K562 (cell line): ENCODE measurements at regions not wholly inside any gene's neighbourhood (a gene's known extent, or its start where the extent isn't known, plus 50 kb on each side); places are given as distances from the start of the nearest gene placed in this dataset.

Experiments
- ATAC-seq: fragments of 200-7000 bp; cut with Tn5 transposase; 3 replicates; pipeline ENCODE4 v1.9.1; 2020; ENCODE audit warnings: moderate library complexity
- BruUV-seq: library from RNA; stranded (reverse); fragments of 400-500 nt; replicated peaks from 2 replicates; lab custom pipeline; 2021; lab: Mats Ljungman, UMichigan
- CTCF ChIA-PET: fragments of 300-600 bp; formaldehyde crosslinking; extraction: SDS; loops from one replicate; lab custom pipeline; 2021; ENCODE audit warnings: low intra/inter-chr PET ratio; lab: Yijun Ruan, JAX
- POLR2A ChIA-PET: fragments of 300-600, 350-650 bp; sonication (Branson Sonifier 250); formaldehyde crosslinking; extraction: SDS; loops from one replicate; lab custom pipeline; 2021; ENCODE audit warnings: antibody characterized with exemption, inconsistent platforms; lab: Yijun Ruan, JAX
- DNase-seq, 4 experiments: peaks; one replicate each; pipeline versions ENCODE4 v3.0.0 to v3.0.0-alpha.2; 2011 to 2018; ENCODE audit warnings: low spot score in 3 of 4, mixed read lengths in 3 of 4; ENCODE audit errors: extremely low read depth in 1 of 4
- FAIRE-seq: peaks from 2 replicates; lab custom pipeline; 2011; peaks lifted over from hg19 to GRCh38; lab: Jason Lieb, UNC
- H2AFZ ChIP-seq: 2 replicates; pipeline ENCODE4 v1.6.0; 2011; ENCODE audit warnings: low read depth, low read length, control low read depth, inconsistent platforms
- H3K27ac ChIP-seq: fragments of 200-600 bp; 3 replicates; pipeline ENCODE4 v1.8.0; 2011; ENCODE audit warnings: low read depth, mild to moderate bottlenecking, control low read depth, inconsistent platforms, low read length, moderate library complexity, mixed read lengths; ENCODE audit errors: extremely low read depth
- H3K27me3 ChIP-seq, 2 experiments: fragments of 300-600 bp in 1 of 2; 2 replicates in 1 of 2; 3 replicates in 1 of 2; pipeline versions ENCODE4 v1.6.0 to v1.8.0; 2011; ENCODE audit warnings: inconsistent platforms in 2 of 2, low read length in 2 of 2, mild to moderate bottlenecking in 1 of 2, mixed read lengths in 1 of 2, moderate library complexity in 1 of 2; ENCODE audit not compliant: control insufficient read depth in 2 of 2, insufficient read depth in 2 of 2
- H3K36me3 ChIP-seq: fragments of 300-600 bp; 3 replicates; pipeline ENCODE4 v1.8.0; 2011; ENCODE audit warnings: mild to moderate bottlenecking, low read length, inconsistent platforms; ENCODE audit not compliant: control insufficient read depth, insufficient read depth
- H3K4me1 ChIP-seq, 2 experiments: fragments of 200-600 bp in 1 of 2; replicated peaks in 1 of 2; 2 replicates in 1 of 2; 3 replicates in 1 of 2; pipeline versions ENCODE4 v1.5.1 to v1.8.0; 2011; ENCODE audit warnings: inconsistent platforms in 2 of 2, low read length in 2 of 2, mild to moderate bottlenecking in 1 of 2, mixed read lengths in 1 of 2, moderate library complexity in 1 of 2; ENCODE audit not compliant: control insufficient read depth in 2 of 2, insufficient read depth in 2 of 2
- H3K4me2 ChIP-seq: 2 replicates; pipeline ENCODE4 v1.6.1; 2011; ENCODE audit warnings: low read length, control low read depth, inconsistent platforms, mixed read lengths; ENCODE audit not compliant: insufficient read depth
- H3K4me3 ChIP-seq: fragments of 200-600 bp; sonication (generic), shearing (Covaris generic); 2 replicates; pipeline ENCODE4 v1.5.1; 2016; ENCODE audit warnings: control low read depth, inconsistent platforms
- H3K79me2 ChIP-seq: fragments of 200-600 bp; 3 replicates; pipeline ENCODE4 v1.8.0; 2011; ENCODE audit warnings: low read length, inconsistent platforms; ENCODE audit not compliant: control insufficient read depth, insufficient read depth
- H3K9ac ChIP-seq, 2 experiments: 2 replicates each; pipeline versions ENCODE4 v1.6.0 to v1.6.1; 2011; ENCODE audit warnings: low read depth in 2 of 2, low read length in 2 of 2, control low read depth in 1 of 2, inconsistent platforms in 1 of 2, mild to moderate bottlenecking in 1 of 2, mixed read lengths in 1 of 2; ENCODE audit not compliant: insufficient read depth in 1 of 2
- H3K9me1 ChIP-seq: one replicate; pipeline ENCODE4 v1.6.0; 2011; ENCODE audit warnings: inconsistent platforms, mild to moderate bottlenecking, low read length, moderate library complexity; ENCODE audit not compliant: control insufficient read depth, insufficient read depth
- H3K9me3 ChIP-seq: replicated peaks from 2 replicates; pipeline ENCODE4 v1.5.1; 2011; ENCODE audit warnings: low read depth, low read length, inconsistent platforms; ENCODE audit not compliant: control insufficient read depth, insufficient read depth
- H4K20me1 ChIP-seq: replicated peaks from 2 replicates; pipeline ENCODE4 v1.6.1; 2011; ENCODE audit warnings: low read length, inconsistent platforms, mixed read lengths; ENCODE audit not compliant: control insufficient read depth, insufficient read depth
- CCNT2 ChIP-seq: IDR thresholded peaks from 2 replicates; pipeline ENCODE4 v1.6.1; 2011; ENCODE audit warnings: borderline replicate concordance, low read depth, mild to moderate bottlenecking, moderate library complexity, mixed read lengths, low read length; ENCODE audit not compliant: insufficient read length; ENCODE audit errors: extremely low read depth
- CREBBP ChIP-seq: IDR thresholded peaks from one replicate; pipeline ENCODE4 v1.6.1; 2012; ENCODE audit warnings: low read depth, mild to moderate bottlenecking, control low read depth, inconsistent platforms, low read length
- E2F4 ChIP-seq: sonication (generic); formaldehyde crosslinking; IDR thresholded peaks from 2 replicates; pipeline ENCODE4 v1.8.0; 2022; ENCODE audit warnings: mild to moderate bottlenecking, low read depth, missing genetic modification reagents
- GABPB2 ChIP-seq: fragments of 250-450 bp; sonication (Bioruptor Pico); conservative IDR thresholded peaks from 2 replicates; pipeline ENCODE4 v1.5.1; 2021; ENCODE audit warnings: mild to moderate bottlenecking
- HMG20B ChIP-seq: fragments of 250-450 bp; sonication (Bioruptor Pico); IDR thresholded peaks from 2 replicates; pipeline ENCODE4 v1.5.0; 2021; ENCODE audit warnings: mild to moderate bottlenecking
- JUN ChIP-seq, 2 experiments: sonication (generic) in 1 of 2; formaldehyde crosslinking in 1 of 2; IDR thresholded peaks; 2 replicates each; pipeline versions ENCODE4 v1.6.1 to v1.8.0; 2012 to 2022; ENCODE audit warnings: borderline replicate concordance in 2 of 2, mild to moderate bottlenecking in 2 of 2, improper control_type of control experiment in 1 of 2, low read depth in 1 of 2, low read length in 1 of 2, missing genetic modification reagents in 1 of 2
- MLLT1 ChIP-seq, 2 experiments: fragments of 450-650 bp; IDR thresholded peaks; 2 replicates each; pipeline ENCODE4 v1.6.1; 2016
- PHF20 ChIP-seq: fragments of 450-650 bp; IDR thresholded peaks from 2 replicates; pipeline ENCODE4 v1.6.1; 2018; ENCODE audit not compliant: partially characterized antibody
- RFX5 ChIP-seq: IDR thresholded peaks from 2 replicates; pipeline ENCODE4 v1.6.1; 2011; ENCODE audit warnings: low read depth, mild to moderate bottlenecking, improper control_type of control experiment, low read length
- SREBF2 ChIP-seq: sonication (generic); formaldehyde crosslinking; IDR thresholded peaks from 2 replicates; pipeline ENCODE4 v1.4.0; 2020; ENCODE audit warnings: mild to moderate bottlenecking, missing genetic modification reagents
- TSC22D4 ChIP-seq: fragments of 450-650 bp; IDR thresholded peaks from 2 replicates; pipeline ENCODE4 v1.6.1; 2016; ENCODE audit warnings: missing genetic modification characterization, missing biosample characterization, control low read depth
- ZNF121 ChIP-seq: sonication (generic); formaldehyde crosslinking; conservative IDR thresholded peaks from 2 replicates; pipeline ENCODE4 v1.8.0; 2022; ENCODE audit warnings: missing genetic modification reagents
- ZNF134 ChIP-seq: fragments of 250-450 bp; sonication (Bioruptor Pico); conservative IDR thresholded peaks from 2 replicates; pipeline ENCODE4 v1.4.0; 2020
- ZNF445 ChIP-seq: fragments of 250-450 bp; sonication (Bioruptor Pico); IDR thresholded peaks from 2 replicates; pipeline ENCODE4 v1.4.0; 2020; ENCODE audit warnings: low read depth, mild to moderate bottlenecking, moderate library complexity
- ZNF707 ChIP-seq: fragments of 250-450 bp; sonication (Bioruptor Pico); conservative IDR thresholded peaks from 2 replicates; pipeline ENCODE4 v1.8.0; 2022; ENCODE audit warnings: inconsistent platforms, mild to moderate bottlenecking, moderate library complexity
- WGBS: fragments of 100-300 bp; shearing (Covaris generic); methylation state at CpG from one replicate; pipeline ENCODE4 v1.1.6; 2016; ENCODE audit warnings: low coverage, mixed read lengths; ENCODE audit not compliant: insufficient coverage; ENCODE audit errors: missing lambda C conversion rate; 5-methylcytosine and 5-hydroxymethylcytosine counted together
- in situ Hi-C: fragments of 300-500 bp; cut with MboI; formaldehyde crosslinking; loops from 4 replicates; pipeline ENCODE4 v1.15.0; 2018; ENCODE audit warnings: inconsistent platforms, mixed read lengths
- intact Hi-C: fragments of 100-400 bp; cut with micrococcal nuclease; formaldehyde crosslinking; loops from 2 replicates; pipeline ENCODE4 v1.14.2; 2022

GRCh38 chr1:13892198-13892597 is 192.2 kb downstream of the PRDM2 start:
- no peak overlapping the region for H2AFZ ChIP-seq
- no peaks in the 10 kb centered on the region for H4K20me1 ChIP-seq
- intact Hi-C loops: no loop called here
- H3K4me1 ChIP-seq: peaks cover 0 to 6% of the 10 kb centered on the region in 2 experiments; a peak in 1 of 5 replicates
- no peak overlapping the region for H3K27ac ChIP-seq
- no peaks in the 10 kb centered on the region; the same call in 1 of the 2 replicates for H3K9me3 ChIP-seq
- DNase-seq: no peak
- no peaks in the 10 kb centered on the region for H3K36me3 ChIP-seq
- TF ChIP-seq JUN (IDR thresholded peaks at IDR 0.05; ENCODE audit: borderline replicate concordance, low read depth, low read length) (no peak), JUN (CRISPR knock-in tag; IDR thresholded peaks at IDR 0.05; ENCODE audit: borderline replicate concordance) (no peak), HMG20B (CRISPR knock-in tag) (no peak), E2F4 (CRISPR knock-in tag) (no peak), ZNF707 (CRISPR knock-in tag) (no peak), GABPB2 (CRISPR knock-in tag) (no peak), CCNT2 (no peak), MLLT1 (IDR thresholded peaks at IDR 0.05) (no peak), ZNF134 (no peak), TSC22D4 (tag) (no peak), CREBBP (no peak), SREBF2 (no peak), ZNF445 (CRISPR knock-in tag) (no peak), PHF20 (no peak), RFX5 (no peak), ZNF121 (CRISPR knock-in tag) (no peak)
- TF ChIP-seq, all 486 proteins: peak for 0
- CTCF ChIA-PET: no interaction called here
- H3K4me3 ChIP-seq: no peak overlapping the region
- FAIRE-seq: no peak
- no peak for ATAC-seq
- WGBS: 0% methylated on average over 7 of the region's 7 CpGs
- in situ Hi-C loops: no loop called here
- POLR2A ChIA-PET: no interaction called here
- H3K9ac ChIP-seq: no peak overlapping the region
- H3K9me1 ChIP-seq: no peaks in the 10 kb centered on the region
- H3K4me2 ChIP-seq: no peak overlapping the region
- H3K27me3 ChIP-seq: peaks cover 25 to 32% of the 10 kb centered on the region in 2 experiments
- H3K79me2 ChIP-seq: no peaks in the 10 kb centered on the region
- BruUV-seq: no TSS peak
